HCT116 (cell line): ENCODE measurements at regions not wholly inside any gene's neighbourhood (a gene's known extent, or its start where the extent isn't known, plus 50 kb on each side); places are given as distances from the start of the nearest gene placed in this dataset.

Source experiments
- CEBPB ChIP-seq: IDR thresholded peaks from 2 replicates; pipeline ENCODE4 v1.6.1; 2012; ENCODE audit warnings: low read depth
- EZH2 ChIP-seq: fragments of 200-600 bp; sonication (generic); IDR thresholded peaks from 2 replicates; pipeline ENCODE4 v1.6.1; 2017; ENCODE audit warnings: antibody characterized with exemption, mixed run types
- EZH2phosphoT487 ChIP-seq: fragments of 200-600 bp; IDR thresholded peaks from 2 replicates; pipeline ENCODE4 v1.6.1; 2018; ENCODE audit warnings: antibody characterized with exemption, borderline replicate concordance
- FOSL1 ChIP-seq: IDR thresholded peaks from 2 replicates; pipeline ENCODE4 v1.6.1; 2012; ENCODE audit warnings: low read depth
- JUND ChIP-seq: IDR thresholded peaks from 2 replicates; pipeline ENCODE4 v1.6.1; 2012
- POLR2A ChIP-seq: IDR thresholded peaks from 2 replicates; pipeline ENCODE4 v1.7.0; 2011; ENCODE audit warnings: borderline replicate concordance; ENCODE audit not compliant: insufficient read depth, insufficient read length; ENCODE audit errors: extremely low read depth
- POLR2AphosphoS5 ChIP-seq: IDR thresholded peaks from 2 replicates; pipeline ENCODE4 v1.6.1; 2011; ENCODE audit warnings: mild to moderate bottlenecking, low read depth, low read length, moderate library complexity
- SIN3A ChIP-seq: IDR thresholded peaks from 2 replicates; pipeline ENCODE4 v1.6.1; 2012; ENCODE audit warnings: low read depth
- TCF7L2 ChIP-seq: IDR thresholded peaks from 2 replicates; pipeline ENCODE4 v1.7.0; 2011; ENCODE audit warnings: borderline replicate concordance, inconsistent platforms; ENCODE audit not compliant: insufficient read depth, insufficient read length; ENCODE audit errors: extremely low read depth
- ZFX ChIP-seq: fragments of 450-650 bp; IDR thresholded peaks from 2 replicates; pipeline ENCODE4 v1.6.1; 2017
- ZNF274 ChIP-seq: fragments of 200-500 bp; sonication (Bioruptor generic); IDR thresholded peaks from 2 replicates; pipeline ENCODE4 v1.6.1; 2014; ENCODE audit warnings: mild to moderate bottlenecking, low read depth, low read length, inconsistent platforms
- TF ChIP-seq, protein P1 (sequence below): IDR thresholded peaks from 2 replicates; pipeline ENCODE4 v1.6.1; 2012
- TF ChIP-seq, protein P2 (sequence below), 3 experiments: fragments of 200-600 bp in 1 of 3; sonication (generic) in 1 of 3; IDR thresholded peaks in 2 of 3; conservative IDR thresholded peaks in 1 of 3; 2 replicates each; pipeline ENCODE4 v1.5.1; 2012 to 2017; ENCODE audit warnings: low read depth in 2 of 3, low read length in 2 of 3, antibody characterized with exemption in 1 of 3, borderline replicate concordance in 1 of 3, control low read depth in 1 of 3, mild to moderate bottlenecking in 1 of 3, mixed read lengths in 1 of 3, mixed run types in 1 of 3, moderate library complexity in 1 of 3; ENCODE audit not compliant: insufficient read depth in 1 of 3

- TF ChIP-seq EZH2 = no peak
- no peak for TF ChIP-seq TCF7L2
- no peak for TF ChIP-seq CEBPB
- no peak for TF ChIP-seq EZH2phosphoT487
- TF ChIP-seq, protein P1, sequence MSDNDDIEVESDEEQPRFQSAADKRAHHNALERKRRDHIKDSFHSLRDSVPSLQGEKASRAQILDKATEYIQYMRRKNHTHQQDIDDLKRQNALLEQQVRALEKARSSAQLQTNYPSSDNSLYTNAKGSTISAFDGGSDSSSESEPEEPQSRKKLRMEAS = no peak
- TF ChIP-seq, protein P2, sequence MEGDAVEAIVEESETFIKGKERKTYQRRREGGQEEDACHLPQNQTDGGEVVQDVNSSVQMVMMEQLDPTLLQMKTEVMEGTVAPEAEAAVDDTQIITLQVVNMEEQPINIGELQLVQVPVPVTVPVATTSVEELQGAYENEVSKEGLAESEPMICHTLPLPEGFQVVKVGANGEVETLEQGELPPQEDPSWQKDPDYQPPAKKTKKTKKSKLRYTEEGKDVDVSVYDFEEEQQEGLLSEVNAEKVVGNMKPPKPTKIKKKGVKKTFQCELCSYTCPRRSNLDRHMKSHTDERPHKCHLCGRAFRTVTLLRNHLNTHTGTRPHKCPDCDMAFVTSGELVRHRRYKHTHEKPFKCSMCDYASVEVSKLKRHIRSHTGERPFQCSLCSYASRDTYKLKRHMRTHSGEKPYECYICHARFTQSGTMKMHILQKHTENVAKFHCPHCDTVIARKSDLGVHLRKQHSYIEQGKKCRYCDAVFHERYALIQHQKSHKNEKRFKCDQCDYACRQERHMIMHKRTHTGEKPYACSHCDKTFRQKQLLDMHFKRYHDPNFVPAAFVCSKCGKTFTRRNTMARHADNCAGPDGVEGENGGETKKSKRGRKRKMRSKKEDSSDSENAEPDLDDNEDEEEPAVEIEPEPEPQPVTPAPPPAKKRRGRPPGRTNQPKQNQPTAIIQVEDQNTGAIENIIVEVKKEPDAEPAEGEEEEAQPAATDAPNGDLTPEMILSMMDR (IDR thresholded peaks at IDR 0.05 in 2 of 3, conservative IDR thresholded peaks at IDR 0.05 in 1 of 3; ENCODE audit: borderline replicate concordance in 1 of 3, insufficient read depth in 1 of 3, low read depth in 2 of 3, low read length in 2 of 3) = no peak
- no peak for TF ChIP-seq POLR2A
- no peak for TF ChIP-seq SIN3A
- no peak for TF ChIP-seq JUND
- no peak for TF ChIP-seq ZFX
- TF ChIP-seq FOSL1 = no peak
- no peak for TF ChIP-seq POLR2AphosphoS5
- no peak for TF ChIP-seq ZNF274
Measured at GRCh38 chr4:115763051-115763450, 649.6 kb upstream of the NDST4 start.
